B cell (primary cell): ENCODE measurements at regions not wholly inside any gene's neighbourhood (a gene's known extent, or its start where the extent isn't known, plus 50 kb on each side); places are given as distances from the start of the nearest gene placed in this dataset.
"Not testable (repeated sequence)": the region's sequence is repeated elsewhere in the genome, so short reads cannot be mapped to it uniquely, and the experiment has no call there.

Experiments
- ATAC-seq: fragments of 200-7000 bp; cut with Tn5 transposase; one replicate; pipeline ENCODE4 v1.10.0; 2021; ENCODE audit warnings: low read depth, mild to moderate bottlenecking, moderate number of reproducible peaks, moderate library complexity
- CTCF ChIA-PET: fragments of 350-600 bp; sonication (Branson Sonifier 250); formaldehyde crosslinking; loops from one replicate; lab custom pipeline; 2021; ENCODE audit warnings: antibody characterized with exemption, inconsistent platforms; lab: Charles Lee
- POLR2A ChIA-PET: fragments of 350-600 bp; sonication (Branson Sonifier 250); formaldehyde crosslinking; loops from one replicate; lab custom pipeline; 2021; ENCODE audit warnings: antibody characterized with exemption; lab: Charles Lee
- DNase-seq: peaks from one replicate; pipeline ENCODE4 v3.0.0; 2013
- H2AFZ ChIP-seq: 2 replicates; pipeline ENCODE4 v1.6.1; 2012; ENCODE audit warnings: mild to moderate bottlenecking, low read depth, low read length; ENCODE audit not compliant: insufficient read depth, poor library complexity, severe bottlenecking
- H3K27ac ChIP-seq, 2 donors: 1 replicate in 1 of 2; 2 replicates in 1 of 2; pipeline ENCODE4 v1.5.1; 2012 to 2013; ENCODE audit warnings: low read length in 2 of 2, mild to moderate bottlenecking in 2 of 2, moderate library complexity in 1 of 2
- H3K27me3 ChIP-seq, 4 experiments: fragments of 200-600 bp in 1 of 4; sonication (generic) in 1 of 4; replicated peaks in 1 of 4; 1 replicate in 2 of 4; 2 replicates in 2 of 4; pipeline versions ENCODE4 v1.6.1 to v1.7.0; 2013 to 2016; ENCODE audit warnings: low read length in 3 of 4, mild to moderate bottlenecking in 2 of 4, mixed read lengths in 1 of 4, moderate library complexity in 1 of 4; ENCODE audit not compliant: insufficient read depth in 4 of 4, control insufficient read depth in 3 of 4; ENCODE audit errors: control extremely low read depth in 1 of 4
- H3K36me3 ChIP-seq, 2 experiments: replicated peaks in 1 of 2; 1 replicate in 1 of 2; 2 replicates in 1 of 2; pipeline versions ENCODE4 v1.6.1 to v1.7.1; 2013; ENCODE audit warnings: low read length in 1 of 2; ENCODE audit not compliant: insufficient read depth in 2 of 2, control insufficient read depth in 1 of 2; ENCODE audit errors: control extremely low read depth in 1 of 2, extremely low read depth in 1 of 2
- H3K4me1 ChIP-seq, 2 donors: fragments of 200-600 bp in 1 of 2; sonication (generic) in 1 of 2; 1 replicate in 1 of 2; 2 replicates in 1 of 2; pipeline versions ENCODE4 v1.5.1 to v1.6.1; 2013 to 2017; ENCODE audit warnings: low read length in 2 of 2; ENCODE audit not compliant: control insufficient read depth in 2 of 2, insufficient read depth in 2 of 2
- H3K4me2 ChIP-seq: replicated peaks from 2 replicates; pipeline ENCODE3; 2012; ENCODE audit warnings: mild to moderate bottlenecking, low read depth, low read length; ENCODE audit not compliant: poor library complexity, severe bottlenecking
- H3K4me3 ChIP-seq, 5 experiments: fragments of 200-600 bp in 1 of 5; sonication (generic) in 1 of 5; 1 replicate in 3 of 5; 2 replicates in 2 of 5; pipeline versions ENCODE4 v1.5.1 to v1.7.0; 2011 to 2016; ENCODE audit warnings: low read length in 4 of 5, mild to moderate bottlenecking in 4 of 5, low read depth in 2 of 5, control low read depth in 1 of 5, moderate library complexity in 1 of 5; ENCODE audit not compliant: insufficient read depth in 1 of 5; ENCODE audit errors: control extremely low read depth in 1 of 5, extremely low read depth in 1 of 5
- H3K79me2 ChIP-seq: fragments of 200-600 bp; sonication (generic); one replicate; pipeline ENCODE4 v1.6.0; 2016; ENCODE audit warnings: low read length; ENCODE audit not compliant: control insufficient read depth, insufficient read depth
- H3K9ac ChIP-seq: fragments of 200-600 bp; sonication (generic); 2 replicates; pipeline ENCODE4 v1.6.1; 2017; ENCODE audit warnings: mild to moderate bottlenecking, low read length, moderate library complexity
- H3K9me3 ChIP-seq, 3 donors: one replicate each; pipeline versions ENCODE4 v1.6.1 to v1.7.1; 2013; ENCODE audit warnings: low read length in 2 of 3; ENCODE audit not compliant: control insufficient read depth in 2 of 3, insufficient read depth in 1 of 3; ENCODE audit errors: control extremely low read depth in 1 of 3
- H4K20me1 ChIP-seq: 2 replicates; pipeline ENCODE4 v1.6.0; 2012; ENCODE audit warnings: mild to moderate bottlenecking, low read length; ENCODE audit not compliant: insufficient read depth, control insufficient read depth, poor library complexity, severe bottlenecking
- H3K27ac Mint-ChIP-seq: one replicate; pipeline ENCODE4 v1.8.0; 2021; ENCODE audit warnings: mixed read lengths
- H3K27me3 Mint-ChIP-seq: one replicate; pipeline ENCODE4 v1.8.0; 2021; ENCODE audit warnings: mixed read lengths
- H3K4me1 Mint-ChIP-seq: one replicate; pipeline ENCODE4 v1.8.0; 2021; ENCODE audit warnings: mixed read lengths
- H3K4me3 Mint-ChIP-seq: one replicate; pipeline ENCODE4 v1.8.0; 2021; ENCODE audit warnings: mixed read lengths
- H3K9me3 Mint-ChIP-seq: one replicate; pipeline ENCODE4 v1.8.0; 2022; ENCODE audit warnings: mixed read lengths; ENCODE audit not compliant: insufficient read depth
- EZH2 ChIP-seq: IDR thresholded peaks from 2 replicates; pipeline ENCODE4 v1.6.1; 2012; ENCODE audit warnings: borderline replicate concordance, low read depth, mild to moderate bottlenecking, moderate library complexity, low read length; ENCODE audit not compliant: insufficient read depth, poor library complexity, severe bottlenecking
- WGBS: methylation state at CpG from one replicate; pipeline ENCODE4 v1.1.5; 2013; ENCODE audit warnings: missing lambda C conversion rate; ENCODE audit not compliant: insufficient coverage; 5-methylcytosine and 5-hydroxymethylcytosine counted together
- intact Hi-C: fragments of 100-400 bp; cut with micrococcal nuclease; formaldehyde crosslinking; loops from one replicate; pipeline ENCODE4 v1.10.0; 2022
- TF ChIP-seq, protein P1 (sequence below): fragments of 200-600 bp; IDR thresholded peaks from one replicate; pipeline ENCODE4 v1.8.0; 2022; ENCODE audit warnings: antibody characterized with exemption, mild to moderate bottlenecking

DNA sequence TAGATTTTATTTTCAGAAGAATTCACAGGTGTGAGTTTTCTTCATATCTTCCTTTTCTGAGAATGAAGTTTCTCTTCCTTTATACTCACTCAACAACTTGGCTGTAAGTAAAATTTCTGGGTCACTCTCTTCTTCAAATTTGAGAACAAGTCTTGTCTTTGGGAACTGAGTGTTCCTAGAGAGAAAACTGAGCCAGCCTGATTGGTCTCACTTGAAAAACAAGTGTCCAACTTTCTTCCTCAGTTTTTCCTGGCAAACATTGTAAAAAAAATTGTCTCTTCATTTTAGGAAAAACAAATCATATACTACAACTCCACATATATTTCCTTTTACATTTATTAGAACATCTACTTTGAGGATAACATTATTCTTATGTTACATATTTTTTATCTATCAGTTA is 156.1 kb upstream of the GHR start:
- Histone ChIP-seq H3K36me3 (no peaks in the 10 kb centered on the region), H3K4me1 (no peaks in the 10 kb centered on the region), H3K4me3 (no peak overlapping the region), H3K9me3 (no peaks in the 10 kb centered on the region), H4K20me1 (no peaks in the 10 kb centered on the region), H3K79me2 (no peaks in the 10 kb centered on the region), H2AFZ (no peak overlapping the region), H3K27me3 (no peaks in the 10 kb centered on the region), H3K4me2 (no peak overlapping the region), H3K9ac (no peak overlapping the region), H3K27ac (no peak overlapping the region)
- ChIA-PET CTCF (no interaction called here), POLR2A (no interaction called here)
- Mint-ChIP-seq H3K9me3 (no peaks in the 10 kb centered on the region), H3K4me3 (no peak overlapping the region), H3K27ac (no peak overlapping the region), H3K4me1 (no peaks in the 10 kb centered on the region), H3K27me3 (no peaks in the 10 kb centered on the region)
- intact Hi-C loops = no loop called here
- DNase-seq (no peak), ATAC-seq (no peak)
- TF ChIP-seq, protein P1, sequence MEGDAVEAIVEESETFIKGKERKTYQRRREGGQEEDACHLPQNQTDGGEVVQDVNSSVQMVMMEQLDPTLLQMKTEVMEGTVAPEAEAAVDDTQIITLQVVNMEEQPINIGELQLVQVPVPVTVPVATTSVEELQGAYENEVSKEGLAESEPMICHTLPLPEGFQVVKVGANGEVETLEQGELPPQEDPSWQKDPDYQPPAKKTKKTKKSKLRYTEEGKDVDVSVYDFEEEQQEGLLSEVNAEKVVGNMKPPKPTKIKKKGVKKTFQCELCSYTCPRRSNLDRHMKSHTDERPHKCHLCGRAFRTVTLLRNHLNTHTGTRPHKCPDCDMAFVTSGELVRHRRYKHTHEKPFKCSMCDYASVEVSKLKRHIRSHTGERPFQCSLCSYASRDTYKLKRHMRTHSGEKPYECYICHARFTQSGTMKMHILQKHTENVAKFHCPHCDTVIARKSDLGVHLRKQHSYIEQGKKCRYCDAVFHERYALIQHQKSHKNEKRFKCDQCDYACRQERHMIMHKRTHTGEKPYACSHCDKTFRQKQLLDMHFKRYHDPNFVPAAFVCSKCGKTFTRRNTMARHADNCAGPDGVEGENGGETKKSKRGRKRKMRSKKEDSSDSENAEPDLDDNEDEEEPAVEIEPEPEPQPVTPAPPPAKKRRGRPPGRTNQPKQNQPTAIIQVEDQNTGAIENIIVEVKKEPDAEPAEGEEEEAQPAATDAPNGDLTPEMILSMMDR = no peak
- TF ChIP-seq EZH2 = no peak

GRCh38 chr5:42268170-42268569 is 155.1 kb upstream of the GHR start:
- H3K4me3 Mint-ChIP-seq, H3K9me3 ChIP-seq, H3K27ac Mint-ChIP-seq, H3K4me1 Mint-ChIP-seq, H3K27me3 ChIP-seq, CTCF ChIA-PET, ATAC-seq, H2AFZ ChIP-seq, H3K27ac ChIP-seq, H3K4me2 ChIP-seq, H3K36me3 ChIP-seq, H3K4me1 ChIP-seq, DNase-seq, H3K27me3 Mint-ChIP-seq, H3K79me2 ChIP-seq, intact Hi-C loops, H3K4me3 ChIP-seq, POLR2A ChIA-PET, H3K9ac ChIP-seq, H3K9me3 Mint-ChIP-seq, H4K20me1 ChIP-seq: not testable (repeated sequence)
- no CpG with 5 or more reads among the region's 1 CpG for WGBS
